ENCODE measurements at regions not wholly inside any gene's neighbourhood (a gene's known extent, or its start where the extent isn't known, plus 50 kb on each side); places are given as distances from the start of the nearest gene placed in this dataset.
"Not testable (repeated sequence)": the region's sequence is repeated elsewhere in the genome, so short reads cannot be mapped to it uniquely, and the experiment has no call there.

GRCh38 chr6:139711804-139712585 lies 337.5 kb upstream of the CITED2 start:
- Mint-ChIP-seq H3K4me3 (no peak overlapping the region), H3K27me3 (peaks cover 0 to 3% of the 10 kb centered on the region in 2 donors), H3K4me1 (no peaks in the 10 kb centered on the region), H3K27ac (no peak overlapping the region), H3K9me3 (no peaks in the 10 kb centered on the region), H3K36me3 (no peaks in the 10 kb centered on the region)
- ATAC-seq (replicated peaks) (no peak), DNase-seq (no peak)

DNA sequence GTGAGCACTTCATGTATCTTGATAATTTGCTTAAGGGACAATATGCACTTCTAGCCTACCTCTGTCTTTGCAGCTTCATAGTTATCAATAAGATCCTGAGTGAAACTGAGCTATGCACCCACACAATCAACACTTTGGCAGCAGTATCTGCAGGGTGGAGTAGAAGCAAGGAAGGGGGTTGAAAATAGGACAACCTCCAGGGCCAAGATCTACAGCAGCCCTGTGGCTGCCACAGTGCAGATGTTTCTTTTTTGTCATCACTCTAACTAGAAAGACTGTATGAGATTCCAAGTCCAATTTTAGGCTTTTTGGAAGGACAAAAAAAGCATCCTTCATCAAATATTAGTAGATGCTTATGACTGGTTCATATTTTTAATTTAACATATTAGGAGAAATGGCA lies 336.1 kb upstream of the CITED2 start:
- Mint-ChIP-seq H3K9me3 (no peaks in the 10 kb centered on the region), H3K27me3 (peaks cover 0 to 3% of the 10 kb centered on the region in 2 donors), H3K4me3 (no peak overlapping the region), H3K27ac (no peak overlapping the region), H3K36me3 (no peaks in the 10 kb centered on the region), H3K4me1 (no peaks in the 10 kb centered on the region)
- DNase-seq (no peak), ATAC-seq (replicated peaks) (no peak)

DNA sequence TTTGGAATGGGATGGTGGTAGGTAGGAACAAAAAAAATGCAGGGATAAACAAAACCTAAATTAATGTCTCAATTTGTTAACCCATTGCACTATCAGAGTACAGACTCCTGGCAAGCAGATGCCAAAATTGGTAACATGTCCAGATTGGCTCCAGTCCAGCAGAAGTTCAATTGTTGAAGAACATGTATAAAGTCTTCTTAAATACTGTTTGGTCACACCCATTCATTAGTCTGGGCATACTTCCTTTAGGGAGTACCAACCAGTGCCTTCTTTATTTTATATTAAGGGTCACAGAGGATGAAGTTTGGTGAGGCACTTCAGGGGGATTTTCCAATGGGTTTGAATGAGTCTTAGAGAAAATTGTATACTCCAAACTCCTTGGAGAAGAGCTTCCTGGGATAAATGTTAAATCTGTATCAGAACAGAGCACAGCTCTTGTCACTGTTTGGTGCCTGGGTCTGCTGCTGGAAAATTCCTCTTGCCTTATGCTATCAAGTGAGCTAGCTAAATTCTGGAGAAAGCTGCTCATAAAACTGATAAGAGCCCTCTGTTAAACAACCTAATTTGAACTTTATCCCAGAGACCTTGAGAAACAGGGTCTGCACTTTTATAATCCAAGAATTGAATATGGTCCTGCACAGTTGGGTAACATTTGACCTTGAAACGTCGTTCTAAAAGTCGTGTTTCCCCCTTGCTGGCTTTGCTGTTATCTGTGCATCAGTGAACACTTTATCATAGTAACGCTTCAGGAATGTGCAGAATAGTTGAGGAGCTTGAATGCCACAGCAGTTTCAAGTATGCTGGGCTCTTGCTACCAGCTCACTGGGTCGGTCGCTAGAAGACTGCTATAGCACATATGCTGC lies 334.1 kb upstream of the CITED2 start:
- no peaks in the 10 kb centered on the region for H3K36me3 Mint-ChIP-seq
- no peak overlapping the region for H3K27ac Mint-ChIP-seq
- H3K4me1 Mint-ChIP-seq: no peaks in the 10 kb centered on the region
- no peak overlapping the region for H3K4me3 Mint-ChIP-seq
- no peak for DNase-seq
- H3K9me3 Mint-ChIP-seq: no peaks in the 10 kb centered on the region
- ATAC-seq (replicated peaks): no peak
- peaks cover 0 to 3% of the 10 kb centered on the region in 2 donors for H3K27me3 Mint-ChIP-seq

DNA sequence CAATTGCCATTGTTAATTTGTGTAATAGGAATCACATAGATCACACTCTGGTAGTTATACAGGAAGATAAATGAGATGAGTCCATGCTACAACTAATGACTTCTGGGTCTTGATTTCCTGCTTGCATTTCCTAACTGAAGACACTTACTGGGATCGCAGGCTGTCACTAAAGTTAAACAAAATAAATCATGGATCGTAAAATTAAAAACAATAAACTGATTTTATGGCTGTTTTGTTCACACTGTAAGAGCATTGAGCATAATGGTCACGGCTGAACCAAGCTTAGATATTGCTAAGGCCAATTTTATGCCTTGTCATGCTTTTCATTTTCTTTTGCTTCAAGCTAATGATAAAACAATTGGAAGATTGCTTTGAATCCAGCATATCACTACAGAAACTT lies 332.5 kb upstream of the CITED2 start:
- DNase-seq (no peak), ATAC-seq (replicated peaks) (no peak)
- H3K36me3 Mint-ChIP-seq: no peaks in the 10 kb centered on the region
- no peak overlapping the region for H3K4me3 Mint-ChIP-seq
- H3K4me1 Mint-ChIP-seq: no peaks in the 10 kb centered on the region
- peaks cover 0 to 3% of the 10 kb centered on the region in 2 donors for H3K27me3 Mint-ChIP-seq
- no peaks in the 10 kb centered on the region for H3K9me3 Mint-ChIP-seq
- no peak overlapping the region for H3K27ac Mint-ChIP-seq

DNA sequence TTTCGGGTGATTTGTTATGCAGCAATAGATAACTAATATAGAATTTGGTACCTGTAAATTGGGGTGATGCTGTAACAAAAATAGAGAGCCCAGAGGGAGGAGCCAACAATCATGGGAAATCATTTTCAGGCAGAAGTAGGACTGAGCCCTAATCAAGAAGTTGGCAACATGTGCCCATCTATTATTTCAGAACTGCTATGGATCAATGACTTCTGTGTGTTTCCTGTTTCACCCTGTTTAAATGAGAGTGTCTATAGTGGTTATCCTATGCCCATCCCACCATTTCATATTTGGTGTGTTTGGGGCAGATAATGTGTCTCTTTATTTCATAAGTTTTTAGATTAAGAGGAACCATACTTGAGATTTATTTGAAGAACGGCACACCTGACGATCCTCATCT lies 330.8 kb upstream of the CITED2 start:
- H3K4me3 Mint-ChIP-seq: no peak overlapping the region
- no peaks in the 10 kb centered on the region for H3K4me1 Mint-ChIP-seq
- ATAC-seq (replicated peaks) (no peak), DNase-seq (no peak)
- H3K9me3 Mint-ChIP-seq: peaks cover 0 to 2% of the 10 kb centered on the region in 2 donors
- peaks cover 0 to 5% of the 10 kb centered on the region in 2 donors for H3K27me3 Mint-ChIP-seq
- no peak overlapping the region for H3K27ac Mint-ChIP-seq
- no peaks in the 10 kb centered on the region for H3K36me3 Mint-ChIP-seq

GRCh38 chr6:139703780-139704179 lies 329.3 kb upstream of the CITED2 start:
- H3K4me1 Mint-ChIP-seq: no peaks in the 10 kb centered on the region

GRCh38 chr6:139702706-139703105 lies 328.3 kb upstream of the CITED2 start:
- no peaks in the 10 kb centered on the region for H3K4me1 Mint-ChIP-seq
- no peak overlapping the region for H3K4me3 Mint-ChIP-seq
- no peak overlapping the region for H3K27ac Mint-ChIP-seq
- DNase-seq (no peak), ATAC-seq (replicated peaks) (no peak)
- peaks cover 0 to 5% of the 10 kb centered on the region in 2 donors for H3K27me3 Mint-ChIP-seq
- H3K36me3 Mint-ChIP-seq: no peaks in the 10 kb centered on the region
- peaks cover 0 to 2% of the 10 kb centered on the region in 2 donors for H3K9me3 Mint-ChIP-seq

More at GRCh38 chr6:139703780-139704179, 329.3 kb upstream of the CITED2 start:
- peaks cover 0 to 5% of the 10 kb centered on the region in 2 donors for H3K27me3 Mint-ChIP-seq
- DNase-seq (no peak), ATAC-seq (replicated peaks) (no peak)
- H3K4me3 Mint-ChIP-seq: no peak overlapping the region
- no peak overlapping the region for H3K27ac Mint-ChIP-seq
- H3K9me3 Mint-ChIP-seq: peaks cover 0 to 2% of the 10 kb centered on the region in 2 donors
- no peaks in the 10 kb centered on the region for H3K36me3 Mint-ChIP-seq

DNA sequence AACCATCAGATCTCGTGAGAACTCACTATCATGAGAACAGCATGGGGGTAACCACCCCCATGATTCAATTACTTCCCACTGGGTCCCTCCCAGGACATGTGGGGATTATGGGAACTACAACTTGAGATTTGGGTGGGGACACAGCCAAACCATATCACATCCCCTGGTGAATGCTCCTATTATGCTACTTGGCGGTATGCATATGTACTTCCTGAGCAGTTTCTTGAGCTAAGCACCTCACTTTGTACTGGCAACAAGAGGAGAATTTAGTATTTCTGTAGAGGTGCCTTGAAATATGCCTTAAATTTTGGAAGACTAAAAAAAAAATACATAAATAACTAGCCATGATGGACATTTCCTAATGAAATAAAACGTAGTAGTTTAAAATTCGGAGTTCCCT lies 327.2 kb upstream of the CITED2 start:
- Mint-ChIP-seq H3K9me3 (peaks cover 0 to 2% of the 10 kb centered on the region in 2 donors), H3K36me3 (no peaks in the 10 kb centered on the region), H3K4me1 (peaks cover 2 to 5% of the 10 kb centered on the region in 2 donors), H3K27me3 (peaks cover 0 to 5% of the 10 kb centered on the region in 2 donors), H3K4me3 (no peak overlapping the region), H3K27ac (no peak overlapping the region)
- ATAC-seq (replicated peaks): no peak
- DNase-seq: no peak

DNA sequence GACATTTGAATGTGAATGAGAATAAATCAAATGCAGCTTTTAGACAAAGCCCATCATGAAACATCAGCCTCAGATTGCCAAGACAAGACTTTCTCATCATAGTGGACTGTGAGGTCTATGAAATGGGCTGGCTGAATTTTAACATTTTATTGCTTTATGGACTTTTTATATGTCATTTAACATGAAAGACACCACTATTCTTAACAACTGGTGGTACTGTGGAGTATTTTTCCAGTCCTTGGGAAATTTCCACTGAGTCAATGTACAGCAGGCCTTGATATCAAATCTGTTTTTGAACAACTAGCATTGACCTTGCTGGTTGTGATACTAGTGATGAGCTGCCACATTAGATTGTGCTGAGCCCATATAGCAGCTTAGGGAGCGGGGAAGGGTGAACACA lies 326.6 kb upstream of the CITED2 start:
- Mint-ChIP-seq H3K27ac (no peak overlapping the region), H3K9me3 (peaks cover 0 to 2% of the 10 kb centered on the region in 2 donors), H3K36me3 (no peaks in the 10 kb centered on the region), H3K27me3 (peaks cover 0 to 5% of the 10 kb centered on the region in 2 donors), H3K4me3 (no peak overlapping the region), H3K4me1 (peaks cover 2 to 5% of the 10 kb centered on the region in 2 donors)
- DNase-seq (no peak), ATAC-seq (replicated peaks) (no peak)

DNA sequence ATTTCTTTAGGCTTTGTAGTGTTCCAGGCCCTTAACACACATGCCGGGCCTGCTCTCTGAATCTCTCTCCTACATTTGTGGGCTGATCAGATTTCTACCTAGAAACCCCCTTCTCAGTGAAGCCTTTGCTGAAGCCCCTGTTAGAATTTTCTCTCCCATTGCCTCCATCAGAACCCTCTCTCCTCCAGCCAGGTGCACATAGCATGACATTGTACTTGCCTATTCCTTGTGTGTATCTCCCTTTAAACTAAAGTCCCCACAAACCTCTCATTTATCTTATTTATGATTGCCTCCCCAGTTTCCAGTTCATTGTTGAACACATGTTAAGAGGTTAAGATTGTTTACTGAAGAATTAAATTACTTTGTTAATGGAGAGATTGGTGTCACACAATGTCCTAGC lies 325.5 kb upstream of the CITED2 start:
- Mint-ChIP-seq H3K36me3 (no peaks in the 10 kb centered on the region), H3K27ac (no peak overlapping the region), H3K9me3 (peaks cover 0 to 2% of the 10 kb centered on the region in 2 donors), H3K4me1 (peaks cover 2 to 5% of the 10 kb centered on the region in 2 donors), H3K27me3 (peaks cover 0 to 5% of the 10 kb centered on the region in 2 donors), H3K4me3 (no peak overlapping the region)
- ATAC-seq (replicated peaks) (no peak), DNase-seq (no peak)

DNA sequence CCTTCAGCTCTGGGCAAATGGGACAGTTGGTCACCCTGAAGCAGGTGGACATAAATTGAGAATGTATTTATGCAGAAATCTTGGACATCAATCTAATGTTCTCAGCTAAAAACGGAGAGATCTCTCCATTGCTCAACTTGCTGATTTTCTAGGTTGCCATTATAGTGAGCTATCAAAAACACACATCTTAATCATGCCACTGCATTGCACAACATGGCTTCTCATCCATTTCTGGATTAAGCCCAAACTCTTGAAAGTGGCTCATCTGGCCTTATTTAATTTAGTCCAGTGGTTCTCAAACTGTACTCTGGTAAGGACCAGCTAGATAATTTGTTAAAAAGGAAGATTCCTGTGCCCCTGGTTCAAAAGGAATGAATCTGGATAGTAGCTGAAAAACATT lies 324.9 kb upstream of the CITED2 start:
- Mint-ChIP-seq H3K27ac (no peak overlapping the region), H3K36me3 (no peaks in the 10 kb centered on the region), H3K4me1 (peaks cover 2 to 5% of the 10 kb centered on the region in 2 donors), H3K4me3 (no peak overlapping the region), H3K9me3 (peaks cover 0 to 2% of the 10 kb centered on the region in 2 donors), H3K27me3 (peaks cover 0 to 5% of the 10 kb centered on the region in 2 donors)
- no peak for ATAC-seq (replicated peaks)
- no peak for DNase-seq

- Mint-ChIP-seq H3K27me3 (peaks cover 0 to 5% of the 10 kb centered on the region in 2 donors), H3K4me3 (no peak overlapping the region), H3K9me3 (peaks cover 0 to 2% of the 10 kb centered on the region in 2 donors), H3K4me1 (peaks cover 2 to 5% of the 10 kb centered on the region in 2 donors), H3K36me3 (no peaks in the 10 kb centered on the region), H3K27ac (no peak overlapping the region)
- DNase-seq: no peak
- no peak for ATAC-seq (replicated peaks)
Observed at GRCh38 chr6:139698526-139699176, 324.2 kb upstream of the CITED2 start.

DNA sequence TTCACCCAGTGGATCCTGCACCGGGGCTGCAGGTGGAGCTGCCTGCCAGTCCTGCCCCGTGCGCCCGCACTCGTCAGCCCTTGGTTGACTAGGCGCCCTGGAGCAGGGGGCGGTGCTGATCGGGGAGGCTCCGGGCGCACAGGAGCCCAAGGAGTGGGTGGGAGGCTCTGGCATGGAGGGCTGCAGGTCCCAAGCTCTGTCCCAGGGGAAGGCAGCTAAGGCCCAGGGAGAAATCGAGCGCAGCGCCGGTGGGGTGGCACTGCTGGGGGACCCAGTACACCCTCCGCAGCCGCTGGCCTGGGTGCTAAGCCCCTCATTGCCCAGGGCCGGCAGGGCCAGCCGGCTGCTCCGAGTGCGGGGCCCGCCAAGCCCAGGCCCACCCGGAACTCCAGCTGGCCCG lies 323.4 kb upstream of the CITED2 start:
- H3K27me3 Mint-ChIP-seq; H3K4me1 Mint-ChIP-seq; H3K27ac Mint-ChIP-seq; ATAC-seq (replicated peaks); H3K9me3 Mint-ChIP-seq; H3K36me3 Mint-ChIP-seq; H3K4me3 Mint-ChIP-seq; DNase-seq: not testable (repeated sequence)

DNA sequence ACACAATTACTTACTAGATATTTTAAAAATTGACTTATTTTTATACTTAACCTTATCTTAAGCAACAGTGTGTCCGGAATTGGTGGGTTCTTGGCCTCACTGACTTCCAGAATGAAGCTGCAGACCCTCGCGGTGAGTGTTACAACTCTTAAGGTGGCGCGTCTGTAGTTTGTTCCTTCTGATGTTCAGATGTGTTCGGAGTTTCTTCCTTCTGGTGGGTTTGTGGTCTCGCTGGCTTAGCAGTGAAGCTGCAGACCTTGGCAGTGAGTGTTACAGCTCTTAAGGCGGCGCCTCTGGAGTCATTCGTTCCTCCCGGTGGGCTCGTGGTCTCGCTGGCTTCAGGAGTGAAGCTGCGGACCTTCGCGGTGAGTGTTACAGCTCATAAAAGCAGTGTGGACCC lies 322.5 kb upstream of the CITED2 start:
- not testable (repeated sequence) for H3K9me3 Mint-ChIP-seq; H3K27ac Mint-ChIP-seq; H3K27me3 Mint-ChIP-seq; ATAC-seq (replicated peaks); H3K36me3 Mint-ChIP-seq; DNase-seq; H3K4me1 Mint-ChIP-seq
- peak overlapping the region; percentile 46 to 76 for H3K4me3 Mint-ChIP-seq

Measured in stimulated activated naive B cell treated with anti-CD40 and anti-IgM and Interleukin-4, amounts not matched to agents 10 μg/mL and 1 μg/mL and 100 μg/mL, for 72 hours (primary cell).